Mucosa of rectum (tissue), 2 donors: ENCODE measurements at regions not wholly inside any gene's neighbourhood (a gene's known extent, or its start where the extent isn't known, plus 50 kb on each side); places are given as distances from the start of the nearest gene placed in this dataset.

Experiments
- H3K27ac ChIP-seq, 2 donors: one replicate each; pipeline ENCODE4 v1.7.0; 2013; ENCODE audit warnings: inconsistent platforms in 2 of 2, low read depth in 2 of 2, low read length in 2 of 2
- H3K27me3 ChIP-seq, 2 donors: one replicate each; pipeline ENCODE4 v1.7.0; 2013; ENCODE audit warnings: low read length in 2 of 2; ENCODE audit not compliant: control insufficient read depth in 2 of 2, insufficient read depth in 2 of 2
- H3K36me3 ChIP-seq, 2 donors: one replicate each; pipeline ENCODE4 v1.7.0; 2013; ENCODE audit warnings: low read length in 2 of 2; ENCODE audit not compliant: control insufficient read depth in 2 of 2, insufficient read depth in 2 of 2
- H3K4me1 ChIP-seq, 2 donors: one replicate each; pipeline ENCODE4 v1.7.0; 2013; ENCODE audit warnings: low read length in 2 of 2, mild to moderate bottlenecking in 1 of 2; ENCODE audit not compliant: control insufficient read depth in 2 of 2, insufficient read depth in 2 of 2
- H3K4me3 ChIP-seq, 2 donors: one replicate each; pipeline ENCODE4 v1.7.0; 2013; ENCODE audit warnings: low read length in 2 of 2
- H3K9ac ChIP-seq, 2 donors: one replicate each; pipeline ENCODE4 v1.7.0; 2013; ENCODE audit warnings: low read length in 2 of 2, low read depth in 1 of 2, mild to moderate bottlenecking in 1 of 2
- H3K9me3 ChIP-seq, 2 donors: one replicate each; pipeline ENCODE4 v1.7.0; 2013; ENCODE audit warnings: low read length in 2 of 2; ENCODE audit not compliant: control insufficient read depth in 2 of 2
- donor health status: healthy.
- donor health status: Normal muscosa, but diverticular disease.

GRCh38 chr17:52724578-52724977 is 566.1 kb upstream of the CA10 start:
- no peak overlapping the region for H3K27ac ChIP-seq
- H3K27me3 ChIP-seq = no peaks in the 10 kb centered on the region
- no peaks in the 10 kb centered on the region for H3K4me1 ChIP-seq
- H3K4me3 ChIP-seq = no peak overlapping the region
- H3K9me3 ChIP-seq = no peaks in the 10 kb centered on the region
- H3K36me3 ChIP-seq = no peaks in the 10 kb centered on the region
- no peak overlapping the region for H3K9ac ChIP-seq

GRCh38 chr17:52721910-52722309 is 563.4 kb upstream of the CA10 start:
- Histone ChIP-seq H3K4me1 (no peaks in the 10 kb centered on the region), H3K9ac (no peak overlapping the region), H3K27me3 (no peaks in the 10 kb centered on the region), H3K9me3 (no peaks in the 10 kb centered on the region), H3K27ac (no peak overlapping the region), H3K4me3 (no peak overlapping the region), H3K36me3 (no peaks in the 10 kb centered on the region)

- Histone ChIP-seq H3K36me3 (no peaks in the 10 kb centered on the region), H3K4me3 (no peak overlapping the region), H3K27ac (no peak overlapping the region), H3K4me1 (no peaks in the 10 kb centered on the region), H3K27me3 (no peaks in the 10 kb centered on the region), H3K9me3 (no peaks in the 10 kb centered on the region), H3K9ac (no peak overlapping the region)
These were observed 551.9 kb upstream of the CA10 start for GRCh38 chr17:52710363-52710901.

- Histone ChIP-seq H3K4me3 (no peak overlapping the region), H3K27ac (no peak overlapping the region), H3K9me3 (no peaks in the 10 kb centered on the region)
These were observed 551.2 kb upstream of the CA10 start for GRCh38 chr17:52709724-52710123.

GRCh38 chr17:52696362-52696761 is 537.8 kb upstream of the CA10 start:
- no peaks in the 10 kb centered on the region for H3K27me3 ChIP-seq
- H3K4me3 ChIP-seq = no peak overlapping the region
- no peak overlapping the region for H3K27ac ChIP-seq
- no peak overlapping the region for H3K9ac ChIP-seq
- no peaks in the 10 kb centered on the region for H3K9me3 ChIP-seq
- no peaks in the 10 kb centered on the region for H3K4me1 ChIP-seq
- no peaks in the 10 kb centered on the region for H3K36me3 ChIP-seq

More at GRCh38 chr17:52709724-52710123, 551.2 kb upstream of the CA10 start:
- Histone ChIP-seq H3K4me1 (no peaks in the 10 kb centered on the region), H3K36me3 (no peaks in the 10 kb centered on the region), H3K9ac (no peak overlapping the region), H3K27me3 (no peaks in the 10 kb centered on the region)

- no peak overlapping the region for H3K4me3 ChIP-seq
- H3K27me3 ChIP-seq = no peaks in the 10 kb centered on the region
- H3K9ac ChIP-seq = no peak overlapping the region
- no peaks in the 10 kb centered on the region for H3K9me3 ChIP-seq
- H3K36me3 ChIP-seq = no peaks in the 10 kb centered on the region
- no peak overlapping the region for H3K27ac ChIP-seq
- H3K4me1 ChIP-seq = no peaks in the 10 kb centered on the region
These were observed 527.6 kb upstream of the CA10 start for GRCh38 chr17:52686140-52686539.

GRCh38 chr17:52681480-52681879 is 523.0 kb upstream of the CA10 start:
- no peak overlapping the region for H3K27ac ChIP-seq
- H3K27me3 ChIP-seq = no peaks in the 10 kb centered on the region
- H3K4me3 ChIP-seq = no peak overlapping the region
- peaks cover 2 to 3% of the 10 kb centered on the region in 2 donors for H3K9me3 ChIP-seq
- no peaks in the 10 kb centered on the region for H3K36me3 ChIP-seq
- H3K4me1 ChIP-seq = no peaks in the 10 kb centered on the region
- H3K9ac ChIP-seq = no peak overlapping the region

GRCh38 chr17:52678211-52678610 is 519.7 kb upstream of the CA10 start:
- H3K4me3 ChIP-seq = no peak overlapping the region
- peaks cover 2 to 3% of the 10 kb centered on the region in 2 donors for H3K9me3 ChIP-seq
- H3K27ac ChIP-seq = no peak overlapping the region
- H3K27me3 ChIP-seq = no peaks in the 10 kb centered on the region
- H3K4me1 ChIP-seq = no peaks in the 10 kb centered on the region
- no peaks in the 10 kb centered on the region for H3K36me3 ChIP-seq
- no peak overlapping the region for H3K9ac ChIP-seq

GRCh38 chr17:52674686-52675085 is 516.2 kb upstream of the CA10 start:
- Histone ChIP-seq H3K4me1 (no peaks in the 10 kb centered on the region), H3K9ac (no peak overlapping the region), H3K9me3 (peaks cover 2 to 3% of the 10 kb centered on the region in 2 donors), H3K36me3 (no peaks in the 10 kb centered on the region), H3K4me3 (no peak overlapping the region), H3K27me3 (no peaks in the 10 kb centered on the region), H3K27ac (no peak overlapping the region)

GRCh38 chr17:52673791-52674190 is 515.3 kb upstream of the CA10 start:
- Histone ChIP-seq H3K4me3 (no peak overlapping the region), H3K36me3 (no peaks in the 10 kb centered on the region), H3K9me3 (peaks cover 2 to 3% of the 10 kb centered on the region in 2 donors), H3K4me1 (no peaks in the 10 kb centered on the region), H3K27me3 (no peaks in the 10 kb centered on the region), H3K27ac (no peak overlapping the region), H3K9ac (no peak overlapping the region)

GRCh38 chr17:52666264-52666663 is 507.8 kb upstream of the CA10 start:
- Histone ChIP-seq H3K4me1 (no peaks in the 10 kb centered on the region), H3K27me3 (no peaks in the 10 kb centered on the region), H3K4me3 (no peak overlapping the region), H3K36me3 (no peaks in the 10 kb centered on the region), H3K27ac (no peak overlapping the region), H3K9me3 (no peaks in the 10 kb centered on the region), H3K9ac (no peak overlapping the region)
